ENCODE measurements at regions not wholly inside any gene's neighbourhood (a gene's known extent, or its start where the extent isn't known, plus 50 kb on each side); places are given as distances from the start of the nearest gene placed in this dataset.

DNA sequence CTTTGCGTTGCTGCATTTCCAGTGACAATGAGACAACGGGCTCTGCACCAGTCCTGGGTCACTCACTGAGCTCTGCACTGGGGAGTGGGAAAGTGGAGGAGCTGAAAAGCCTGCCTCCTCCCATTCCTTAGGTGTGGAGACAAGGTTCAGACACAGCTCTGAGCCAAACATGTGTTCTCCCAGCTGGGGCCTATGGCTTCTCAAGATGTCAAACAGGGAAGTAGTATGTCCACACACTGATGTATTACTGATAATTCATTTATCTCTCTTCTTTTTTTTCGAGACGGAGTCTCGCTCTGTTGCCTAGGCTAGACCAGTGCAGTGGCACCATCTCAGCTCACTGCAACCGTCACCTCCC lies 90.2 kb upstream of the SLC4A7 start:
- Mint-ChIP-seq H3K9me3 (no peaks in the 10 kb centered on the region), H3K4me3 (no peak overlapping the region), H3K4me1 (peaks cover 14% of the 10 kb centered on the region), H3K36me3 (ENCODE audit: low read depth) (no peaks in the 10 kb centered on the region), H3K27me3 (ENCODE audit: low read depth, poor library complexity) (peaks cover 3% of the 10 kb centered on the region), H3K27ac (no peak overlapping the region)
- DNase-seq: no peak
- TF ChIP-seq, protein P1, sequence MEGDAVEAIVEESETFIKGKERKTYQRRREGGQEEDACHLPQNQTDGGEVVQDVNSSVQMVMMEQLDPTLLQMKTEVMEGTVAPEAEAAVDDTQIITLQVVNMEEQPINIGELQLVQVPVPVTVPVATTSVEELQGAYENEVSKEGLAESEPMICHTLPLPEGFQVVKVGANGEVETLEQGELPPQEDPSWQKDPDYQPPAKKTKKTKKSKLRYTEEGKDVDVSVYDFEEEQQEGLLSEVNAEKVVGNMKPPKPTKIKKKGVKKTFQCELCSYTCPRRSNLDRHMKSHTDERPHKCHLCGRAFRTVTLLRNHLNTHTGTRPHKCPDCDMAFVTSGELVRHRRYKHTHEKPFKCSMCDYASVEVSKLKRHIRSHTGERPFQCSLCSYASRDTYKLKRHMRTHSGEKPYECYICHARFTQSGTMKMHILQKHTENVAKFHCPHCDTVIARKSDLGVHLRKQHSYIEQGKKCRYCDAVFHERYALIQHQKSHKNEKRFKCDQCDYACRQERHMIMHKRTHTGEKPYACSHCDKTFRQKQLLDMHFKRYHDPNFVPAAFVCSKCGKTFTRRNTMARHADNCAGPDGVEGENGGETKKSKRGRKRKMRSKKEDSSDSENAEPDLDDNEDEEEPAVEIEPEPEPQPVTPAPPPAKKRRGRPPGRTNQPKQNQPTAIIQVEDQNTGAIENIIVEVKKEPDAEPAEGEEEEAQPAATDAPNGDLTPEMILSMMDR (IDR thresholded peaks at IDR 0.05): no peak

- no peak overlapping the region for H3K4me3 Mint-ChIP-seq
- DNase-seq: no peak
- no peaks in the 10 kb centered on the region for H3K9me3 Mint-ChIP-seq
- peaks cover 6% of the 10 kb centered on the region for H3K27me3 Mint-ChIP-seq (ENCODE audit: low read depth, poor library complexity)
- peaks cover 14% of the 10 kb centered on the region for H3K4me1 Mint-ChIP-seq
- TF ChIP-seq, protein P1 (IDR thresholded peaks at IDR 0.05): no peak
- H3K36me3 Mint-ChIP-seq (ENCODE audit: low read depth): no peaks in the 10 kb centered on the region
- no peak overlapping the region for H3K27ac Mint-ChIP-seq
Observed at GRCh38 chr3:27573780-27574437, 89.7 kb upstream of the SLC4A7 start.

GRCh38 chr3:27573138-27573537 lies 89.0 kb upstream of the SLC4A7 start:
- H3K36me3 Mint-ChIP-seq (ENCODE audit: low read depth): no peaks in the 10 kb centered on the region
- no peak overlapping the region for H3K4me3 Mint-ChIP-seq

DNA sequence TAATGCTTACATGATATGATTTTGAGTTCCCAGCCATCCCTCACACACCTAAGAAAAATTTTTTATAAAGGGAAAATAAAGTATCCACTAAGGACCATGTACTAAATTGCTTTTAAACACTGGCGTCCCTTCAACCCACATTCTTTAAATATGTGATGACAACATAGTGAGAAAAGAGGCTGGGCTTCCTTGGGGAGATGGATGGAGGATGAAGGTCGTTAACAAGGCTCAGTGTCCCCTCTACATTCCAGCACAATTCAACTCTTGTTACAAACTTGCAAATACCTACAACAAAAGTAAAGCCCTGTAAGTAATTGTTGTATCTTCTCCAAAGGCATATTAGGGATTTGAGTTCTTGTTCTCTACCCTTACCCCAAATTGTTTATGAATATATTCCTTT lies 87.2 kb upstream of the SLC4A7 start:
- peaks cover 14% of the 10 kb centered on the region for H3K4me1 Mint-ChIP-seq

More at GRCh38 chr3:27573138-27573537, 89.0 kb upstream of the SLC4A7 start:
- no peak overlapping the region for H3K27ac Mint-ChIP-seq
- peaks cover 7% of the 10 kb centered on the region for H3K27me3 Mint-ChIP-seq (ENCODE audit: low read depth, poor library complexity)
- H3K4me1 Mint-ChIP-seq: peaks cover 14% of the 10 kb centered on the region
- no peak for DNase-seq
- H3K9me3 Mint-ChIP-seq: no peaks in the 10 kb centered on the region
- TF ChIP-seq, protein P1 (IDR thresholded peaks at IDR 0.05): no peak

DNA sequence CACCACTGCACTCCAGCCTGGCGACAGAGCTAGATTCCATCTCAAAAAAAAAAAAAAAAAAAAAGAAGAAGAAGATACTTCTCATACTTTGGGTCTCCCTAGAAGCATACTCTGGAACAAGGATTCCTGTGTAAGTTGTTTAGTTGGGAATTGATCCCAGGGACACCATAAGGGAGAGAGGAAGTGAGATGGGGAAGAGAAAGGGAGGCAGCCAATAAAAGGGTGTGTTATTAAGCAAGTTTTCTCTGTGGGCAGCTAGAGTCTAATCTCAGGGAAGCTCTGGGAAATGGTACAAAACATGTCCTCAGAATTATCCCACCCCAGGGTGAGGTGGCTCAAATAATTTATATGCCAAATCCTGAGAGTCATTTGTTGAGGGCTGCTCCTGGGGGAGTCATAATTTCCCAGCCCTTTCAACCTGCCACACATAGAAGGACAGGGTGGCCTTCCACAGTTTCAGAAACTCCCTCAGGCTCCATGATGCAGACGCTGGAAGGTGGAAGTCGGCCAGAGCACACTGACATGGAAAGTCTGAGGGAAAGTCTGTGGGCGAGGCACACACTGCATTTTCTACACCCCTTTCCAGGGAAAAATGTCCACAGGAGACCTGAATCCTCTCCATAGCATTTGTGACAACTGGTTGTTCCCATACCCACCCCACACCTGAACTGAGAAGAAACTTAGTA lies 86.4 kb upstream of the SLC4A7 start:
- no peak for DNase-seq
- H3K27me3 Mint-ChIP-seq (ENCODE audit: low read depth, poor library complexity): peaks cover 6% of the 10 kb centered on the region
- H3K4me1 Mint-ChIP-seq: peaks cover 16% of the 10 kb centered on the region
- H3K9me3 Mint-ChIP-seq: no peaks in the 10 kb centered on the region
- H3K4me3 Mint-ChIP-seq: no peak overlapping the region
- H3K27ac Mint-ChIP-seq: no peak overlapping the region
- no peaks in the 10 kb centered on the region for H3K36me3 Mint-ChIP-seq (ENCODE audit: low read depth)
- TF ChIP-seq, protein P1 (IDR thresholded peaks at IDR 0.05): no peak

More for the DNA sequence above, 87.2 kb upstream of the SLC4A7 start:
- Mint-ChIP-seq H3K4me3 (no peak overlapping the region), H3K27me3 (ENCODE audit: low read depth, poor library complexity) (peaks cover 6% of the 10 kb centered on the region), H3K36me3 (ENCODE audit: low read depth) (no peaks in the 10 kb centered on the region), H3K9me3 (no peaks in the 10 kb centered on the region), H3K27ac (no peak overlapping the region)
- TF ChIP-seq, protein P1 (IDR thresholded peaks at IDR 0.05): no peak
- DNase-seq: no peak

GRCh38 chr3:27568393-27568792 lies 84.2 kb upstream of the SLC4A7 start:
- Mint-ChIP-seq H3K9me3 (no peaks in the 10 kb centered on the region), H3K4me1 (peaks cover 20% of the 10 kb centered on the region), H3K4me3 (no peak overlapping the region), H3K36me3 (ENCODE audit: low read depth) (no peaks in the 10 kb centered on the region), H3K27me3 (ENCODE audit: low read depth, poor library complexity) (peaks cover 6% of the 10 kb centered on the region), H3K27ac (no peak overlapping the region)
- TF ChIP-seq, protein P1 (IDR thresholded peaks at IDR 0.05): no peak
- DNase-seq: no peak

Data from nephron progenitor cell (in vitro differentiated cells).